Activated naive CD4-positive, alpha-beta T cell treated with anti-CD3 and anti-CD28 coated beads for 36 hours (primary cell): ENCODE measurements at regions not wholly inside any gene's neighbourhood (a gene's known extent, or its start where the extent isn't known, plus 50 kb on each side); places are given as distances from the start of the nearest gene placed in this dataset.

ENCODE experiments used
- CTCF ChIA-PET: fragments of 350-600 bp; sonication (Branson Sonifier 250); formaldehyde crosslinking; loops from one replicate; lab custom pipeline; 2021; ENCODE audit warnings: antibody characterized with exemption; lab: Charles Lee
- DNase-seq: peaks from one replicate; pipeline ENCODE4 v3.0.0-alpha.2; 2020
- H3K27ac Mint-ChIP-seq: one replicate; pipeline ENCODE4 v1.8.0; 2021; ENCODE audit warnings: mild to moderate bottlenecking, mixed read lengths
- H3K27me3 Mint-ChIP-seq: one replicate; pipeline ENCODE4 v1.8.0; 2021; ENCODE audit warnings: low read depth, mixed read lengths
- H3K36me3 Mint-ChIP-seq: one replicate; pipeline ENCODE4 v1.8.0; 2021; ENCODE audit warnings: low read depth, mixed read lengths
- H3K4me1 Mint-ChIP-seq: one replicate; pipeline ENCODE4 v1.8.0; 2021; ENCODE audit warnings: low read depth, mixed read lengths
- H3K4me3 Mint-ChIP-seq: one replicate; pipeline ENCODE4 v1.8.0; 2021; ENCODE audit warnings: mild to moderate bottlenecking, moderate library complexity, mixed read lengths
- H3K9me3 Mint-ChIP-seq: one replicate; pipeline ENCODE4 v1.8.0; 2021; ENCODE audit warnings: mixed read lengths
- intact Hi-C: fragments of 100-400 bp; cut with micrococcal nuclease; formaldehyde crosslinking; loops from one replicate; pipeline ENCODE4 v1.15.1; 2023

DNA sequence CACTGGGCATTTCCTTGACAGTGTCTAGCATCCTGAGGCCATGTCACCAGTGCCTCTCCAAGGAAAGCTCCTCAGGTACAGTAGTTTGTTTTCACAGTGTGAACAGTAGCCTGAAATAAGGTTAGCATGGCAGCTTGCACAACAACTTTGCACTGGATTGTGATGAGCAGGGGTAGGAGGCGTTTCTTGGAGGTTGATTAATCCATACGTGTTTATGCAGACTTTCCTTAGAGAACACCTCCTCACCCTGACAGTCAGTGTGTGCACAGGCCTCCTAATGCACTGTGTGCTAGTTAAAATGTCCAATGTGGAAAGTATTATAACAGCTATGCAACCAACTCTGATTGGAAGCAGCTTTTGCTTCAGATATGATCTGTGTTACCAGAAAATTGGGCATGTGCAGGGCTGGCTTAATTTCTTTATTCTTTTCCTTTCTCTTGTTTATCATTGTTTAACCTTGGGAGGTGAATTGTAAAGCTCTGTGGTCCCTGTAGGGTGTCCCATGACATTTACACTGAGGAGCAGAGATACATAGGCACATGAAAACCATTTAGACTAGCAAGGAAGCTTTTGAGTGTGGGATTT is 77.2 kb upstream of the LDAH start:
- CTCF ChIA-PET = interaction anchor here (0.7 to 1.0 kb wide), 2 partner anchors 63 to 239 kb away, joined by 4 to 5 read pairs; no protein-coding TSS in a partner anchor
- H3K9me3 Mint-ChIP-seq = no peaks in the 10 kb centered on the region
- no peaks in the 10 kb centered on the region for H3K36me3 Mint-ChIP-seq
- intact Hi-C loops = no loop called here
- DNase-seq = no peak
- peaks cover 20% of the 10 kb centered on the region for H3K27me3 Mint-ChIP-seq
- H3K4me1 Mint-ChIP-seq = no peaks in the 10 kb centered on the region
- H3K4me3 Mint-ChIP-seq = no peak overlapping the region
- H3K27ac Mint-ChIP-seq = no peak overlapping the region

DNA sequence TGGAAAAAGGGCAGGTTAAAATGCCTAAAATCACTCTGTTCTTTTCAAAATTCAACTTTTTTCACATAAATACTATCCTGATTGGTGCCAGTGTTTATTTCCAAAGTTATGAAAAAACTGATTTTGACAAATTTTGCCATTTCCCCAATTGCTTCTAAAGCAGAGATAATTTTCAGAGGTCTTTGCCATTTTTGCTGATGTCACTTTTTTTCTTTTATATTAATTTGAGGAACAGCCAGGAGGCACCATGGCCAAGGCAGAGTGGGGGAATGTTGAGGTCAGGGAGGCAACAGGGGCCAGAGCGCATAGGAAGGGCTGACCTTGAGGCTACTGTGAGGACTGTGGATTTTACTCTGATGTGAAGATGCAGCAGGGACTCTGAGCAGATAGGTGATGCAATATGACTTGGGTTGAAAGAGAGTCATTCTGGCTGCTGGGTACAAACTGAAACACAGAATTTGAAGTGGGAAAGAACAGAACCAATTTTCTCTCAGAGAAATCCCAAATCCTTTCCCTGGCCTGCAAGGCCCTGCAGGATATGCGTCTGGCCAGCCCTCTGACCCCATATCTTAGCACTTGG is 75.1 kb upstream of the LDAH start:
- Mint-ChIP-seq H3K36me3 (no peaks in the 10 kb centered on the region), H3K27me3 (peaks cover 26% of the 10 kb centered on the region), H3K4me3 (no peak overlapping the region), H3K27ac (no peak overlapping the region), H3K9me3 (no peaks in the 10 kb centered on the region), H3K4me1 (no peaks in the 10 kb centered on the region)
- CTCF ChIA-PET = interaction anchor here (0.6 to 0.7 kb wide), 2 partner anchors 64 to 246 kb away, joined by 3 to 6 read pairs; no protein-coding TSS in a partner anchor
- DNase-seq = no peak
- intact Hi-C loops = no loop called here

DNA sequence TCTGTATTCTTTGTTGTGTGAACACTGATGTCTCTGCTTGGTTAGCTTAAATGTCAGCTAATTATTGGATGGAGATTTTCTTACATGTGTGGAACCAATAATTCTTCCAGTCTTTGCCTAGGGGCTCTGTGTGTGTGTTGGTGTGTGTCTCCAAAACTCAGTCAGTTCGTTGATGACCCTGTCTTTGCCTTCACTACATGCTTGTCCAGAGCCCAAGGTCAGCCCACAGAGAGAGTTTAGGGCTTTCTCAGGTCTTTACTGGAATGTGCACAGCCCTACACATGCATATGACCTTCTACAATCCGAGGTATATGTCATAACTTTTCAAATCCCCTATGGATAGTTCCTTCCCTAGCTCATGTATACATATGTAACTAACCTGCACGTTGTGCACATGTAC is 74.1 kb upstream of the LDAH start:
- CTCF ChIA-PET = interaction anchor here (0.7 kb wide), 2 partner anchors 49 to 65 kb away, joined by 3 to 5 read pairs; no protein-coding TSS in a partner anchor
- intact Hi-C loops = no loop called here
- no peaks in the 10 kb centered on the region for H3K9me3 Mint-ChIP-seq
- H3K4me3 Mint-ChIP-seq = no peak overlapping the region
- H3K27me3 Mint-ChIP-seq = peaks cover 28% of the 10 kb centered on the region
- DNase-seq = no peak
- no peak overlapping the region for H3K27ac Mint-ChIP-seq
- no peaks in the 10 kb centered on the region for H3K4me1 Mint-ChIP-seq
- H3K36me3 Mint-ChIP-seq = no peaks in the 10 kb centered on the region

DNA sequence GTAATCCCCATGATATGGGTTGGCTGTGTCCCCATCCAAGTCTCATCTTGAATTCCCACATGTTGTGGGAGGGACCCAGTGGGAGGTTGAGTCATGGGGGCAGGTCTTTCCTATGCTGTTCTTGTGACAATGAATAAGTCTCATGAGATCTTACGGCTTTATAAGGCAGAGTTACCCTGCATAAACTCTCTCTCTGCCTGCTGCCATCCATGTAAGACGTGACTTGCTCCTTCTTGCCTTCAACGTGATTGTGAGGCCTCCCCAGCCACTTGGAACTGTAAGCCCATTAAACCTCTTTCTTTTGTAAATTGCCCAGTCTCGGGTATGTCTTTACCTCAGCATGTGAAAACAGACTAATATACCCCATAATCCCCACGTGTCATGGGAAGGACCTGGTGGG is 61.9 kb upstream of the LDAH start:
- Mint-ChIP-seq H3K4me3 (no peak overlapping the region), H3K4me1 (no peaks in the 10 kb centered on the region), H3K27ac (no peak overlapping the region), H3K27me3 (no peaks in the 10 kb centered on the region), H3K9me3 (no peaks in the 10 kb centered on the region), H3K36me3 (no peaks in the 10 kb centered on the region)
- intact Hi-C loops = no loop called here
- no peak for DNase-seq
- CTCF ChIA-PET = interaction anchor here (1.0 kb wide), 1 partner anchor 79 kb away, joined by 3 read pairs; no protein-coding TSS in a partner anchor

GRCh38 chr2:20882466-20883170 is 59.7 kb upstream of the LDAH start:
- intact Hi-C loops = no loop called here
- H3K36me3 Mint-ChIP-seq = no peaks in the 10 kb centered on the region
- H3K27ac Mint-ChIP-seq = no peak overlapping the region
- no peak for DNase-seq
- CTCF ChIA-PET = no interaction called here
- H3K9me3 Mint-ChIP-seq = no peaks in the 10 kb centered on the region
- no peaks in the 10 kb centered on the region for H3K27me3 Mint-ChIP-seq
- no peaks in the 10 kb centered on the region for H3K4me1 Mint-ChIP-seq
- no peak overlapping the region for H3K4me3 Mint-ChIP-seq

- intact Hi-C loops = no loop called here
- no peaks in the 10 kb centered on the region for H3K4me1 Mint-ChIP-seq
- no peak overlapping the region for H3K4me3 Mint-ChIP-seq
- CTCF ChIA-PET = no interaction called here
- H3K9me3 Mint-ChIP-seq = no peaks in the 10 kb centered on the region
- H3K27ac Mint-ChIP-seq = no peak overlapping the region
- no peak for DNase-seq
- H3K27me3 Mint-ChIP-seq = no peaks in the 10 kb centered on the region
- no peaks in the 10 kb centered on the region for H3K36me3 Mint-ChIP-seq
Measured at GRCh38 chr2:20880221-20880771, 57.4 kb upstream of the LDAH start.

GRCh38 chr2:20879221-20879620 is 56.3 kb upstream of the LDAH start:
- CTCF ChIA-PET = interaction anchor here (1.1 kb wide), 1 partner anchor 84 kb away, joined by 6 read pairs; no protein-coding TSS in a partner anchor
- no peaks in the 10 kb centered on the region for H3K36me3 Mint-ChIP-seq
- intact Hi-C loops = no loop called here

GRCh38 chr2:20877960-20878359 is 55.1 kb upstream of the LDAH start:
- H3K4me3 Mint-ChIP-seq = no peak overlapping the region
- H3K9me3 Mint-ChIP-seq = no peaks in the 10 kb centered on the region
- no peak for DNase-seq
- no peak overlapping the region for H3K27ac Mint-ChIP-seq
- intact Hi-C loops = no loop called here
- no peaks in the 10 kb centered on the region for H3K27me3 Mint-ChIP-seq
- no peaks in the 10 kb centered on the region for H3K36me3 Mint-ChIP-seq
- no peaks in the 10 kb centered on the region for H3K4me1 Mint-ChIP-seq
- CTCF ChIA-PET = no interaction called here

More at GRCh38 chr2:20879221-20879620, 56.3 kb upstream of the LDAH start:
- DNase-seq = no peak
- Mint-ChIP-seq H3K27me3 (no peaks in the 10 kb centered on the region), H3K9me3 (no peaks in the 10 kb centered on the region), H3K27ac (no peak overlapping the region), H3K4me3 (no peak overlapping the region), H3K4me1 (no peaks in the 10 kb centered on the region)
